A549 (cell line): ENCODE measurements at regions not wholly inside any gene's neighbourhood (a gene's known extent, or its start where the extent isn't known, plus 50 kb on each side); places are given as distances from the start of the nearest gene placed in this dataset.

Experiments used
- ATAC-seq, 2 experiments: fragments of 200-7000 bp in 1 of 2; fragments of >200 bp in 1 of 2; cut with Nextera tagmentation in 1 of 2; cut with Tn5 transposase in 1 of 2; 3 replicates each; pipeline versions ENCODE4 v1.8.0 to v1.9.1; 2018 to 2020; ENCODE audit warnings: mild to moderate bottlenecking in 1 of 2, moderate library complexity in 1 of 2
- CTCF ChIA-PET: fragments of 300-600 bp; sonication (Branson Sonifier 250); formaldehyde crosslinking; extraction: SDS; loops from one replicate; lab custom pipeline; 2021; ENCODE audit warnings: antibody characterized with exemption, inconsistent platforms; lab: Yijun Ruan, JAX
- POLR2A ChIA-PET: fragments of 350-600 bp; formaldehyde crosslinking; extraction: SDS; loops from one replicate; lab custom pipeline; 2021; ENCODE audit warnings: antibody characterized with exemption, inconsistent platforms; lab: Yijun Ruan, JAX
- DNase-seq, 2 experiments: peaks; one replicate each; pipeline versions ENCODE4 v3.0.0 to v3.0.0-alpha.2; 2011 to 2016; ENCODE audit warnings: low read depth in 1 of 2, low spot score in 1 of 2
- FAIRE-seq: peaks from 2 replicates; lab custom pipeline; 2011; peaks lifted over from hg19 to GRCh38; lab: Jason Lieb, UNC
- H3K27ac ChIP-seq, 2 experiments: fragments of >200 bp; sonication (Bioruptor Twin); formaldehyde crosslinking; 3 replicates each; pipeline ENCODE4 v1.5.1; 2016 to 2017
- H3K4me1 ChIP-seq: fragments of >200 bp; sonication (Bioruptor Twin); formaldehyde crosslinking; 3 replicates; pipeline ENCODE4 v1.6.1; 2016
- H3K4me2 ChIP-seq: fragments of >200 bp; sonication (Bioruptor Twin); formaldehyde crosslinking; 3 replicates; pipeline ENCODE4 v1.6.1; 2016
- H3K4me3 ChIP-seq: fragments of >200 bp; sonication (Bioruptor Twin); formaldehyde crosslinking; 3 replicates; pipeline ENCODE4 v1.5.1; 2016
- H3K9me3 ChIP-seq: fragments of >200 bp; sonication (Bioruptor Twin); formaldehyde crosslinking; 3 replicates; pipeline ENCODE4 v1.6.1; 2016
- FOXS1 ChIP-seq: fragments of 250-450 bp; sonication (Bioruptor Pico); IDR thresholded peaks from 2 replicates; pipeline ENCODE4 v1.5.0; 2020; ENCODE audit warnings: mild to moderate bottlenecking, moderate library complexity
- HEYL ChIP-seq: fragments of 250-450 bp; sonication (Bioruptor Pico); IDR thresholded peaks from 2 replicates; pipeline ENCODE4 v1.8.0; 2021; ENCODE audit warnings: mild to moderate bottlenecking, moderate library complexity
- HOXB5 ChIP-seq: fragments of 250-450 bp; sonication (Bioruptor Pico); IDR thresholded peaks from 2 replicates; pipeline ENCODE4 v1.5.0; 2020; ENCODE audit warnings: mild to moderate bottlenecking, moderate library complexity
- JUNB ChIP-seq: fragments of >200 bp; sonication (Bioruptor Twin); formaldehyde crosslinking; IDR thresholded peaks from 2 replicates; pipeline ENCODE4 v1.6.1; 2016
- MAZ ChIP-seq: fragments of 150-350 bp; IDR thresholded peaks from 2 replicates; pipeline ENCODE4 v1.6.1; 2014; ENCODE audit warnings: antibody characterized with exemption, low read depth, low read length, borderline replicate concordance
- MYC ChIP-seq: IDR thresholded peaks from 2 replicates; pipeline ENCODE4 v1.6.1; 2012; ENCODE audit warnings: mild to moderate bottlenecking, inconsistent platforms, low read length, improper control_type of control experiment, borderline replicate concordance
- NR3C1 ChIP-seq: fragments of >200 bp; sonication (Bioruptor Twin); formaldehyde crosslinking; IDR thresholded peaks from 3 replicates; pipeline ENCODE4 v1.6.1; 2017
- POLR2A ChIP-seq: IDR thresholded peaks from 2 replicates; pipeline ENCODE4 v1.6.1; 2012; ENCODE audit warnings: mild to moderate bottlenecking, low read length
- POLR2AphosphoS2 ChIP-seq: conservative IDR thresholded peaks from 2 replicates; pipeline ENCODE4 v1.6.1; 2012; ENCODE audit warnings: low read length, improper control_type of control experiment, inconsistent platforms
- RCOR1 ChIP-seq: fragments of 150-350 bp; IDR thresholded peaks from 2 replicates; pipeline ENCODE4 v1.6.1; 2014; ENCODE audit warnings: antibody characterized with exemption, low read length, low read depth
- RNF2 ChIP-seq: fragments of 200-600 bp; sonication (generic); IDR thresholded peaks from 2 replicates; pipeline ENCODE4 v1.6.1; 2016; ENCODE audit warnings: low read depth, mild to moderate bottlenecking, antibody characterized with exemption, moderate library complexity, borderline replicate concordance
- ZC3H11A ChIP-seq: fragments of 450-650 bp; IDR thresholded peaks from 2 replicates; pipeline ENCODE4 v1.6.1; 2014; ENCODE audit warnings: antibody characterized with exemption, mild to moderate bottlenecking
- ZNF302 ChIP-seq: fragments of 250-450 bp; sonication (Bioruptor Pico); IDR thresholded peaks from 2 replicates; pipeline ENCODE4 v1.9.0; 2021; ENCODE audit warnings: inconsistent platforms, mild to moderate bottlenecking, moderate library complexity
- WGBS: methylation state at CpG from one replicate; pipeline ENCODE4 v1.1.6; 2017; ENCODE audit errors: missing lambda C conversion rate; 5-methylcytosine and 5-hydroxymethylcytosine counted together
- TF ChIP-seq, protein P1 (sequence below): fragments of >200 bp; sonication (Bioruptor Twin); formaldehyde crosslinking; IDR thresholded peaks from 3 replicates; pipeline ENCODE4 v1.5.1; 2016
- TF ChIP-seq, protein P2 (sequence below): fragments of 200-600 bp; sonication (generic); IDR thresholded peaks from 2 replicates; pipeline ENCODE4 v1.6.1; 2016; ENCODE audit warnings: antibody characterized with exemption, mild to moderate bottlenecking, moderate library complexity
- TF ChIP-seq, protein P3 (sequence below): fragments of 150-350 bp; IDR thresholded peaks from 2 replicates; pipeline ENCODE4 v1.6.1; 2014; ENCODE audit warnings: low read depth, mild to moderate bottlenecking, low read length
- TF ChIP-seq, protein P4 (sequence below): IDR thresholded peaks from 2 replicates; pipeline ENCODE4 v1.6.1; 2012; ENCODE audit warnings: low read depth, borderline replicate concordance
- TF ChIP-seq, protein P5 (sequence below): IDR thresholded peaks from 2 replicates; pipeline ENCODE4 v1.6.1; 2012

DNA sequence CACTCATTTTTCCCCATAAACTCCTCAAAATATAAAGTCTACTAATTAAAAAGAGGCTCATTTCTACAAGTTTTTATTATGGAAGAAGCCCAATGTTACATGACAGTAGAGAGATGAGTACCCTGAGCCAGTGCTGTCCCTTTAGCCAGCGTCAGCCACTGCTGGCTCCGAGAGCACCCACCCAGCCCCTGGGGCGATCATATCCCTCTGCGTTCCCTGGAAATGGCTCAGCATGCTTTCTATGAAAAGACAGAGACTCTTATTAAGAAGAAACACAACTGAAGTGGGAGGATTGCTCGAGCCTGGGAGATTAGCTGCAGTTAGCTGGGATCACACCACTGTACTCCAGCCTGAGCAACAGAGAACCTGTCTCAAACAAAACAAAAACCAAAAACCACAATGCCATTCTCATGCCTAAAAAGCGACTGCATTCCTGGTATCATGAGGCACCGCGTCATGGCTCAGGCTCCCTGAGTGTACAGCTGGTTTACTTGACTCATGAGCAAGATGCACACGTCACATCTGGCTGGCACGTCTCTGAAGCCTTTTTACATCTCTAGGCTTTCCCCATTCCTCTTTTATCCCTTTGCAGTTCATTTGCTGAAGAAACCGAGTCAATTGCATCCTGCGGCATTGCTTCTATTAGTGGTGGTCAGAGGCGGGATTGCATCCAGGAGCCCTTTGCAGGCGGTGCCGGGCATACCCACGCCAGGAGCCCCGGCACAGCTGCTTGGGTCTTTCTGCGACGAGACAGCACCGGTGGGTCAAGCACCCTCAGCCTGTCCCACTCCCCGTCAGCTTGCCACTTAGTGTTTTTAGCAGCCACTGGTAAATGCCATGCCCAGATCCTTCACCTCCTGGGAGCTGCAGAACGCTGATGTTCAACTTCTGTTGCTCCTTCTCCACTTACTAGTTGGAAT is 119.9 kb downstream of the CTTN start:
- POLR2A ChIA-PET = no interaction called here
- 84% methylated on average over 22 of the region's 22 CpGs for WGBS
- H3K4me3 ChIP-seq = no peak overlapping the region
- no peaks in the 10 kb centered on the region for H3K4me1 ChIP-seq
- ATAC-seq (peak in 1 of 2 experiments; percentile 40; a peak in 1 of 6 replicates), FAIRE-seq (no peak), DNase-seq (no peak)
- no peak overlapping the region for H3K4me2 ChIP-seq
- no peak for TF ChIP-seq RCOR1
- TF ChIP-seq, protein P1, sequence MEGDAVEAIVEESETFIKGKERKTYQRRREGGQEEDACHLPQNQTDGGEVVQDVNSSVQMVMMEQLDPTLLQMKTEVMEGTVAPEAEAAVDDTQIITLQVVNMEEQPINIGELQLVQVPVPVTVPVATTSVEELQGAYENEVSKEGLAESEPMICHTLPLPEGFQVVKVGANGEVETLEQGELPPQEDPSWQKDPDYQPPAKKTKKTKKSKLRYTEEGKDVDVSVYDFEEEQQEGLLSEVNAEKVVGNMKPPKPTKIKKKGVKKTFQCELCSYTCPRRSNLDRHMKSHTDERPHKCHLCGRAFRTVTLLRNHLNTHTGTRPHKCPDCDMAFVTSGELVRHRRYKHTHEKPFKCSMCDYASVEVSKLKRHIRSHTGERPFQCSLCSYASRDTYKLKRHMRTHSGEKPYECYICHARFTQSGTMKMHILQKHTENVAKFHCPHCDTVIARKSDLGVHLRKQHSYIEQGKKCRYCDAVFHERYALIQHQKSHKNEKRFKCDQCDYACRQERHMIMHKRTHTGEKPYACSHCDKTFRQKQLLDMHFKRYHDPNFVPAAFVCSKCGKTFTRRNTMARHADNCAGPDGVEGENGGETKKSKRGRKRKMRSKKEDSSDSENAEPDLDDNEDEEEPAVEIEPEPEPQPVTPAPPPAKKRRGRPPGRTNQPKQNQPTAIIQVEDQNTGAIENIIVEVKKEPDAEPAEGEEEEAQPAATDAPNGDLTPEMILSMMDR = no peak
- no peak for TF ChIP-seq MYC
- TF ChIP-seq RNF2 = no peak
- TF ChIP-seq POLR2AphosphoS2 = no peak
- TF ChIP-seq JUNB = no peak
- TF ChIP-seq, protein P2, sequence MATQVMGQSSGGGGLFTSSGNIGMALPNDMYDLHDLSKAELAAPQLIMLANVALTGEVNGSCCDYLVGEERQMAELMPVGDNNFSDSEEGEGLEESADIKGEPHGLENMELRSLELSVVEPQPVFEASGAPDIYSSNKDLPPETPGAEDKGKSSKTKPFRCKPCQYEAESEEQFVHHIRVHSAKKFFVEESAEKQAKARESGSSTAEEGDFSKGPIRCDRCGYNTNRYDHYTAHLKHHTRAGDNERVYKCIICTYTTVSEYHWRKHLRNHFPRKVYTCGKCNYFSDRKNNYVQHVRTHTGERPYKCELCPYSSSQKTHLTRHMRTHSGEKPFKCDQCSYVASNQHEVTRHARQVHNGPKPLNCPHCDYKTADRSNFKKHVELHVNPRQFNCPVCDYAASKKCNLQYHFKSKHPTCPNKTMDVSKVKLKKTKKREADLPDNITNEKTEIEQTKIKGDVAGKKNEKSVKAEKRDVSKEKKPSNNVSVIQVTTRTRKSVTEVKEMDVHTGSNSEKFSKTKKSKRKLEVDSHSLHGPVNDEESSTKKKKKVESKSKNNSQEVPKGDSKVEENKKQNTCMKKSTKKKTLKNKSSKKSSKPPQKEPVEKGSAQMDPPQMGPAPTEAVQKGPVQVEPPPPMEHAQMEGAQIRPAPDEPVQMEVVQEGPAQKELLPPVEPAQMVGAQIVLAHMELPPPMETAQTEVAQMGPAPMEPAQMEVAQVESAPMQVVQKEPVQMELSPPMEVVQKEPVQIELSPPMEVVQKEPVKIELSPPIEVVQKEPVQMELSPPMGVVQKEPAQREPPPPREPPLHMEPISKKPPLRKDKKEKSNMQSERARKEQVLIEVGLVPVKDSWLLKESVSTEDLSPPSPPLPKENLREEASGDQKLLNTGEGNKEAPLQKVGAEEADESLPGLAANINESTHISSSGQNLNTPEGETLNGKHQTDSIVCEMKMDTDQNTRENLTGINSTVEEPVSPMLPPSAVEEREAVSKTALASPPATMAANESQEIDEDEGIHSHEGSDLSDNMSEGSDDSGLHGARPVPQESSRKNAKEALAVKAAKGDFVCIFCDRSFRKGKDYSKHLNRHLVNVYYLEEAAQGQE = no peak
- TF ChIP-seq NR3C1 = no peak
- no peak for TF ChIP-seq ZC3H11A
- TF ChIP-seq ZNF302 (CRISPR knock-in tag) = no peak
- TF ChIP-seq HOXB5 (CRISPR knock-in tag) = no peak
- TF ChIP-seq, protein P3, sequence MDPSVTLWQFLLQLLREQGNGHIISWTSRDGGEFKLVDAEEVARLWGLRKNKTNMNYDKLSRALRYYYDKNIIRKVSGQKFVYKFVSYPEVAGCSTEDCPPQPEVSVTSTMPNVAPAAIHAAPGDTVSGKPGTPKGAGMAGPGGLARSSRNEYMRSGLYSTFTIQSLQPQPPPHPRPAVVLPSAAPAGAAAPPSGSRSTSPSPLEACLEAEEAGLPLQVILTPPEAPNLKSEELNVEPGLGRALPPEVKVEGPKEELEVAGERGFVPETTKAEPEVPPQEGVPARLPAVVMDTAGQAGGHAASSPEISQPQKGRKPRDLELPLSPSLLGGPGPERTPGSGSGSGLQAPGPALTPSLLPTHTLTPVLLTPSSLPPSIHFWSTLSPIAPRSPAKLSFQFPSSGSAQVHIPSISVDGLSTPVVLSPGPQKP = no peak
- no peak for TF ChIP-seq MAZ
- TF ChIP-seq, protein P4, sequence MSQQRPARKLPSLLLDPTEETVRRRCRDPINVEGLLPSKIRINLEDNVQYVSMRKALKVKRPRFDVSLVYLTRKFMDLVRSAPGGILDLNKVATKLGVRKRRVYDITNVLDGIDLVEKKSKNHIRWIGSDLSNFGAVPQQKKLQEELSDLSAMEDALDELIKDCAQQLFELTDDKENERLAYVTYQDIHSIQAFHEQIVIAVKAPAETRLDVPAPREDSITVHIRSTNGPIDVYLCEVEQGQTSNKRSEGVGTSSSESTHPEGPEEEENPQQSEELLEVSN = no peak
- TF ChIP-seq, protein P5, sequence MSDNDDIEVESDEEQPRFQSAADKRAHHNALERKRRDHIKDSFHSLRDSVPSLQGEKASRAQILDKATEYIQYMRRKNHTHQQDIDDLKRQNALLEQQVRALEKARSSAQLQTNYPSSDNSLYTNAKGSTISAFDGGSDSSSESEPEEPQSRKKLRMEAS = no peak
- CTCF ChIA-PET = interaction anchor here (1.1 kb wide), 1 partner anchor 23 kb away, joined by 3 read pairs; no protein-coding TSS in a partner anchor
- peaks cover 3% of the 10 kb centered on the region; the same call in 1 of the 3 replicates for H3K9me3 ChIP-seq
- H3K27ac ChIP-seq = no peak overlapping the region

DNA sequence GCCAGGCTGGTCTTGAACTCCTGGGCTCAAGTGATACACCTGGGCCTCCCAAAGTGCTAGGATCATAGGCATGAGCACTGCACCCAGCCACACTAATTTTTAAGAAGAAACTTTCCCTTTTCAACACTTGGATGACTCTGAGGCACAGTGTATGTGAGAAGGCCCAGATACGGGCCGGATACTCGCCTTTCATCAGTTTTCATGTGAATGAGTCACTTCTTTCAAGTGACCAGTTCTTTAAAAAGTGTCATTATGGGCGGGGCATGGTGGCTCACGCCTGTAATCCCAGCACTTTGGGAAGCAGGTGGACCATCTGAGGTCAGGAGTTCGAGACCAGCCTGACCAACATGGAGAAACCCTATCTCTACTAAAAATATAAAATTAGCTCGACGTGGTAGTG is 120.8 kb downstream of the CTTN start:
- no peak overlapping the region for H3K27ac ChIP-seq
- CTCF ChIA-PET = no interaction called here
- WGBS = 73% methylated on average over 8 of the region's 8 CpGs
- DNase-seq = no peak
- no peak for FAIRE-seq
- H3K4me3 ChIP-seq = no peak overlapping the region
- no peak overlapping the region for H3K4me2 ChIP-seq
- TF ChIP-seq HEYL (CRISPR knock-in tag) = no peak
- TF ChIP-seq POLR2A = no peak
- no peak for TF ChIP-seq FOXS1 (CRISPR knock-in tag)
- no peaks in the 10 kb centered on the region for H3K4me1 ChIP-seq
- no peaks in the 10 kb centered on the region; the same call in 2 of the 3 replicates for H3K9me3 ChIP-seq
- POLR2A ChIA-PET = no interaction called here
- ATAC-seq = no peak
